ENCODE measurements at regions not wholly inside any gene's neighbourhood (a gene's known extent, or its start where the extent isn't known, plus 50 kb on each side); places are given as distances from the start of the nearest gene placed in this dataset.

GRCh38 chr3:72060447-72061034 is 275.6 kb upstream of the PROK2 start:
- no peak for DNase-seq (ENCODE audit: low read depth in 2 of 2)

- DNase-seq (ENCODE audit: low read depth in 2 of 2), result no peak
These were observed 273.6 kb upstream of the PROK2 start for GRCh38 chr3:72058493-72059081.

GRCh38 chr3:72055436-72055835 is 270.5 kb upstream of the PROK2 start:
- no peak for DNase-seq (ENCODE audit: low read depth in 2 of 2)

GRCh38 chr3:72054976-72055375 is 270.0 kb upstream of the PROK2 start:
- no peak for DNase-seq (ENCODE audit: low read depth in 2 of 2)

- DNase-seq (ENCODE audit: low read depth in 2 of 2), result no peak
These were observed 268.0 kb upstream of the PROK2 start for GRCh38 chr3:72052841-72053409.

GRCh38 chr3:72050771-72051170 is 265.8 kb upstream of the PROK2 start:
- no peak for DNase-seq (ENCODE audit: low read depth in 2 of 2)

- DNase-seq (ENCODE audit: low read depth in 2 of 2), result no peak
These were observed 265.2 kb upstream of the PROK2 start for GRCh38 chr3:72050048-72050632.

GRCh38 chr3:72049300-72049699 is 264.4 kb upstream of the PROK2 start:
- no peak for DNase-seq (ENCODE audit: low read depth in 2 of 2)

GRCh38 chr3:72048873-72049272 is 263.9 kb upstream of the PROK2 start:
- no peak for DNase-seq (ENCODE audit: low read depth in 2 of 2)

GRCh38 chr3:72047221-72047871 is 262.4 kb upstream of the PROK2 start:
- no peak for DNase-seq (ENCODE audit: low read depth in 2 of 2)

GRCh38 chr3:72044231-72044855 is 259.4 kb upstream of the PROK2 start:
- DNase-seq (ENCODE audit: low read depth in 2 of 2), result no peak

GRCh38 chr3:72043204-72044133 is 258.5 kb upstream of the PROK2 start:
- no peak for DNase-seq (ENCODE audit: low read depth in 2 of 2)

- no peak for DNase-seq (ENCODE audit: low read depth in 2 of 2)
These were observed 257.7 kb upstream of the PROK2 start for GRCh38 chr3:72042397-72043203.

- DNase-seq (ENCODE audit: low read depth in 2 of 2), result no peak
These were observed 256.6 kb upstream of the PROK2 start for GRCh38 chr3:72041511-72041910.

- no peak for DNase-seq (ENCODE audit: low read depth in 2 of 2)
These were observed 256.1 kb upstream of the PROK2 start for GRCh38 chr3:72041076-72041475.

GRCh38 chr3:72039677-72040076 is 254.7 kb upstream of the PROK2 start:
- no peak for DNase-seq (ENCODE audit: low read depth in 2 of 2)

GRCh38 chr3:72036899-72037298 is 252.0 kb upstream of the PROK2 start:
- no peak for DNase-seq (ENCODE audit: low read depth in 2 of 2)

GRCh38 chr3:72035606-72036005 is 250.7 kb upstream of the PROK2 start:
- DNase-seq (ENCODE audit: low read depth in 2 of 2), result no peak

GRCh38 chr3:72034986-72035385 is 250.0 kb upstream of the PROK2 start:
- DNase-seq (ENCODE audit: low read depth in 2 of 2), result no peak

- no peak for DNase-seq (ENCODE audit: low read depth in 2 of 2)
These were observed 248.9 kb upstream of the PROK2 start for GRCh38 chr3:72033666-72034428.

All from stimulated activated CD8-positive, alpha-beta memory T cell treated with anti-CD3 and anti-CD28 coated beads, Interleukin-7, amount 100 ng/mL, for 1 hour (primary cell).